Activated CD8-positive, alpha-beta memory T cell treated with anti-CD3 and anti-CD28 coated beads, Interleukin-2, amount 50 U/mL, for 24 hours (primary cell): ENCODE measurements at regions not wholly inside any gene's neighbourhood (a gene's known extent, or its start where the extent isn't known, plus 50 kb on each side); places are given as distances from the start of the nearest gene placed in this dataset.

ENCODE experiments used
- DNase-seq: peaks from one replicate; pipeline ENCODE4 v3.0.0-alpha.2; 2020; ENCODE audit errors: extremely low read depth

- DNase-seq: no peak
These were observed 139.4 kb upstream of the FRMD6 start for GRCh38 chr14:51512316-51512715.

- no peak for DNase-seq
These were observed 138.4 kb upstream of the FRMD6 start for GRCh38 chr14:51513281-51513680.

- DNase-seq: no peak
These were observed 137.8 kb upstream of the FRMD6 start for GRCh38 chr14:51513933-51514332.

- no peak for DNase-seq
These were observed 136.1 kb upstream of the FRMD6 start for GRCh38 chr14:51515611-51516010.

GRCh38 chr14:51516706-51517395, 134.9 kb upstream of the FRMD6 start:
- DNase-seq: no peak

GRCh38 chr14:51518280-51518679, 133.4 kb upstream of the FRMD6 start:
- DNase-seq: no peak

GRCh38 chr14:51518711-51519110, 133.0 kb upstream of the FRMD6 start:
- no peak for DNase-seq

GRCh38 chr14:51520087-51520486, 131.6 kb upstream of the FRMD6 start:
- DNase-seq: no peak

GRCh38 chr14:51521764-51522163, 129.9 kb upstream of the FRMD6 start:
- DNase-seq: no peak

- no peak for DNase-seq
These were observed 128.5 kb upstream of the FRMD6 start for GRCh38 chr14:51523243-51523642.

- DNase-seq: no peak
These were observed 126.0 kb upstream of the FRMD6 start for GRCh38 chr14:51525739-51526138.

GRCh38 chr14:51527073-51527472, 124.6 kb upstream of the FRMD6 start:
- no peak for DNase-seq

GRCh38 chr14:51529736-51530135, 122.0 kb upstream of the FRMD6 start:
- no peak for DNase-seq

- no peak for DNase-seq
These were observed 118.5 kb upstream of the FRMD6 start for GRCh38 chr14:51533160-51533559.

GRCh38 chr14:51533872-51534553, 117.7 kb upstream of the FRMD6 start:
- no peak for DNase-seq

- DNase-seq: no peak
These were observed 117.1 kb upstream of the FRMD6 start for GRCh38 chr14:51534610-51535011.

- no peak for DNase-seq
These were observed 116.2 kb upstream of the FRMD6 start for GRCh38 chr14:51535443-51536044.

GRCh38 chr14:51538973-51539372, 112.7 kb upstream of the FRMD6 start:
- DNase-seq: no peak

GRCh38 chr14:51539571-51540037, 112.1 kb upstream of the FRMD6 start:
- no peak for DNase-seq

GRCh38 chr14:51540364-51540763, 111.3 kb upstream of the FRMD6 start:
- DNase-seq: no peak

- DNase-seq: no peak
These were observed 107.2 kb upstream of the FRMD6 start for GRCh38 chr14:51544471-51544870.

- DNase-seq: no peak
These were observed 106.8 kb upstream of the FRMD6 start for GRCh38 chr14:51544901-51545300.

GRCh38 chr14:51545396-51545795, 106.3 kb upstream of the FRMD6 start:
- DNase-seq: no peak
